Ishikawa (cell line): ENCODE measurements at regions not wholly inside any gene's neighbourhood (a gene's known extent, or its start where the extent isn't known, plus 50 kb on each side); places are given as distances from the start of the nearest gene placed in this dataset.

Source experiments
- CEBPB ChIP-seq: IDR thresholded peaks from 2 replicates; pipeline ENCODE4 v1.6.1; 2012
- CREB1 ChIP-seq: IDR thresholded peaks from 2 replicates; pipeline ENCODE4 v1.6.1; 2012; ENCODE audit warnings: low read depth
- EGR1 ChIP-seq: IDR thresholded peaks from 2 replicates; pipeline ENCODE4 v1.6.1; 2012
- EP300 ChIP-seq: IDR thresholded peaks from 2 replicates; pipeline ENCODE4 v1.6.1; 2012; ENCODE audit warnings: borderline replicate concordance
- FOXM1 ChIP-seq: IDR thresholded peaks from 2 replicates; pipeline ENCODE4 v1.6.1; 2012; ENCODE audit warnings: low read depth, borderline replicate concordance
- MAX ChIP-seq: IDR thresholded peaks from 2 replicates; pipeline ENCODE4 v1.6.1; 2012
- NFIC ChIP-seq: IDR thresholded peaks from 2 replicates; pipeline ENCODE4 v1.6.1; 2012
- RAD21 ChIP-seq: IDR thresholded peaks from 2 replicates; pipeline ENCODE4 v1.6.1; 2012; ENCODE audit warnings: low read depth
- REST ChIP-seq: IDR thresholded peaks from 2 replicates; pipeline ENCODE4 v1.6.1; 2012; ENCODE audit warnings: low read depth, mild to moderate bottlenecking
- TAF1 ChIP-seq: IDR thresholded peaks from 2 replicates; pipeline ENCODE4 v1.6.1; 2012; ENCODE audit warnings: low read depth, mild to moderate bottlenecking
- TCF12 ChIP-seq: IDR thresholded peaks from 2 replicates; pipeline ENCODE4 v1.6.1; 2012; ENCODE audit warnings: low read depth
- TEAD4 ChIP-seq: IDR thresholded peaks from 2 replicates; pipeline ENCODE4 v1.6.1; 2012
- USF1 ChIP-seq: IDR thresholded peaks from 2 replicates; pipeline ENCODE4 v1.6.1; 2012
- YY1 ChIP-seq: IDR thresholded peaks from 2 replicates; pipeline ENCODE4 v1.6.1; 2012; ENCODE audit warnings: low read depth
- ZBTB7A ChIP-seq: IDR thresholded peaks from 2 replicates; pipeline ENCODE4 v1.6.1; 2012; ENCODE audit warnings: low read depth

GRCh38 chr2:172262486-172262885 is 159.8 kb upstream of the DLX2 start:
- no peak for TF ChIP-seq EP300
- no peak for TF ChIP-seq MAX
- TF ChIP-seq TCF12, result no peak
- no peak for TF ChIP-seq FOXM1
- no peak for TF ChIP-seq ZBTB7A
- no peak for TF ChIP-seq EGR1
- TF ChIP-seq REST, result no peak
- TF ChIP-seq NFIC, result no peak
- TF ChIP-seq TEAD4, result no peak
- no peak for TF ChIP-seq CREB1
- TF ChIP-seq YY1, result no peak

GRCh38 chr2:172270278-172271079 is 156.9 kb upstream of the ITGA6 start:
- TF ChIP-seq YY1 (no peak), ZBTB7A (no peak), EP300 (no peak), TAF1 (no peak)

- TF ChIP-seq EP300 (no peak), EGR1 (no peak), TEAD4 (no peak), RAD21 (no peak), CREB1 (no peak), FOXM1 (no peak)
Observed at GRCh38 chr2:172273910-172274571, 153.3 kb upstream of the ITGA6 start.

- no peak for TF ChIP-seq TAF1
- no peak for TF ChIP-seq EP300
- TF ChIP-seq USF1, result no peak
Observed at GRCh38 chr2:172275239-172275638, 152.1 kb upstream of the ITGA6 start.

- no peak for TF ChIP-seq RAD21
- TF ChIP-seq TAF1, result no peak
- TF ChIP-seq USF1, result peak; percentile 34; the same call in 1 of the 2 replicates
- no peak for TF ChIP-seq YY1
- no peak for TF ChIP-seq EGR1
- no peak for TF ChIP-seq TEAD4
- TF ChIP-seq NFIC, result no peak
Observed at GRCh38 chr2:172276961-172277360, 150.4 kb upstream of the ITGA6 start.

- TF ChIP-seq CEBPB (no peak), EGR1 (no peak), EP300 (no peak), TCF12 (no peak), MAX (no peak), FOXM1 (no peak)
Observed at GRCh38 chr2:172278667-172279066, 148.7 kb upstream of the ITGA6 start.

GRCh38 chr2:172279214-172279613 is 148.2 kb upstream of the ITGA6 start:
- no peak for TF ChIP-seq CREB1
- TF ChIP-seq REST, result no peak
- TF ChIP-seq YY1, result no peak
- TF ChIP-seq TEAD4, result no peak
